Heart right ventricle (tissue), 16 donors: ENCODE measurements at regions not wholly inside any gene's neighbourhood (a gene's known extent, or its start where the extent isn't known, plus 50 kb on each side); places are given as distances from the start of the nearest gene placed in this dataset.

Experiments
- ATAC-seq, 8 donors: fragments of 200-7000 bp; cut with Tn5 transposase; one replicate each; pipeline ENCODE4 v1.9.1; 2020; ENCODE audit warnings: mild to moderate bottlenecking in 8 of 8, moderate library complexity in 8 of 8, moderate number of reproducible peaks in 1 of 8
- DNase-seq, 2 donors: peaks; one replicate each; pipeline ENCODE4 v3.0.0-alpha.2; 2020
- H3K27ac ChIP-seq, 10 donors: fragments of 200-600 bp; sonication (generic) in 2 of 10; one replicate each; pipeline versions ENCODE4 v1.5.0 to v1.8.0; 2020 to 2022; ENCODE audit warnings: mild to moderate bottlenecking in 3 of 10
- H3K27me3 ChIP-seq, 7 donors: fragments of 200-600 bp; one replicate each; pipeline ENCODE4 v1.8.0; 2021 to 2022; ENCODE audit warnings: mild to moderate bottlenecking in 2 of 7
- H3K36me3 ChIP-seq, 9 donors: fragments of 200-600 bp; sonication (generic) in 1 of 9; one replicate each; pipeline versions ENCODE4 v1.5.0 to v1.8.0; 2020 to 2022; ENCODE audit warnings: mild to moderate bottlenecking in 2 of 9
- H3K4me1 ChIP-seq, 9 donors: fragments of 200-600 bp; sonication (generic) in 1 of 9; one replicate each; pipeline versions ENCODE4 v1.5.0 to v1.8.0; 2020 to 2022; ENCODE audit warnings: mild to moderate bottlenecking in 4 of 9
- H3K4me3 ChIP-seq, 10 donors: fragments of 200-600 bp; sonication (generic) in 2 of 10; one replicate each; pipeline versions ENCODE4 v1.5.0 to v1.8.0; 2020 to 2022; ENCODE audit warnings: mild to moderate bottlenecking in 7 of 10, moderate library complexity in 2 of 10
- H3K9me3 ChIP-seq, 11 donors: fragments of 200-600 bp in 10 of 11; sonication (generic) in 2 of 11; one replicate each; pipeline versions ENCODE4 v1.5.0 to v1.8.0; 2013 to 2022; ENCODE audit warnings: mild to moderate bottlenecking in 2 of 11, control low read depth in 1 of 11, moderate library complexity in 1 of 11
- WGBS, 2 donors: extraction: QIAGEN DNeasy Blood & Tissue Kit; methylation state at CpG; one replicate each; pipeline ENCODE4 v1.1.7; 2013; ENCODE audit warnings: inconsistent platforms in 1 of 2; 5-methylcytosine and 5-hydroxymethylcytosine counted together
- intact Hi-C, 10 donors: fragments of 100-400 bp; cut with DNase I; formaldehyde crosslinking; loops; one replicate each; pipeline versions ENCODE4 v1.11.1 to v1.14.2; 2022
- TF ChIP-seq, protein P1 (sequence below), 9 donors: fragments of 200-600 bp; sonication (generic) in 2 of 9; IDR thresholded peaks; one replicate each; pipeline versions ENCODE4 v1.5.0 to v1.8.0; 2021 to 2022; ENCODE audit warnings: antibody characterized with exemption in 9 of 9, mild to moderate bottlenecking in 5 of 9, moderate library complexity in 1 of 9
- donor health status: Arrhythmogenic right ventricular cardiomyopathy.
- donor health status: ischemic (EF 13 %, LVEDD 7.1; RV severe dilation, severe dysfunction).
- donor health status: healthy with polysubstance abuse.
- donor health status: DM: no; HTN: yes; CAD: no.
- donor health status: DM: no; HTN: no; CAD: no.
- donor health status: ischemic (EF 25% LVEDD 6.9; RV normal size, moderate dysfunction).
- donor health status: ischemic (EF 25% LVEDD 5.7; RV mildly dilated, moderate dysfunction).
- donor health status: healthy.
- donor health status: DM: yes; HTN: yes; CAD: no.
- donor health status: Ischemic cardiomyopathy.
- donor health status: ischemic (EF 35%, LVEDD 5.7; RV mildly dilated, moderate dysfunction).
- donor health status: nonischemic (EF 11% LVEDD 7.7; RV severe dilation, severe dysfunction).
- donor health status: DM: yes; HTN: yes; CAD: no.
- donor health status: PGD.
- donor health status: ischemic (EF 29% LVEDD 5.4; RV normal size, mild dysfunction).
- donor health status: nonischemic (EF 23%, LVEDD 6.1; RV moderate dilation, normal function).

DNA sequence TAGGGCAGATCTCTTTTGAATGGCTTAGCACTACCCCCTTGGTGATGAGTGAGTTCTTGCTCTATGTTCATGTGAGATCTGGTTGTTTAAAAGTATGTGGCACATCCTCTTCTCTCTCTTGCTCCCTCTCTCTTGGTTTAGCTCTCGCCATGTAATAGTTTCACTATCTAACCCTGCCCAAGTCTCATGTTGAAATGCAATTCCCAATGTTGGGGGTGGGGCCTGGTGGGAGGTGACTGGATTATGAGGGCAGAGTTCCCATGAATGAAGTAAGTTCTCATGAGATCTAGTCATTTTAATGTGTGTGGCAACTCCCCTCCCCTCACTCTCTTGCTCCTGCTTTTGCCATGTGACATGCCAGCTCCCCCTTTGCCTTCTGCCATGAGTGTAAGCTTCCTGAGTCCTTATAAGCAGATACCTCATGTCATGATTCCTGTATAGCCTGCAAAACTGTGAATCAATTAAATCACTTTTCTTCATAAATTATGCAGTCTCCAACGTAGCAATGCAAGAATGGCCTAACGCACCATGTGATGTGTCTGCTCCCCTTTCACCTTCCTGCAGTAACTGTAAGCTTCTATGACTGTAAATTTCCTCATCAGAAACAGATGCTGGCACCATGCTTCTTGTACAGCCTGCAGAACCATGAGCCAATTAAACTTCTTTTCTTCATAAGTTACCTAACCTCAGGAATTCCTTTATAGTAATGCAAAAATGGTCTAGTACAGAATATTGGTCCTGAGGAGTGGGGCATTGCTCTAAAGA lies 74.8 kb upstream of the KCNH8 start:
- 59 to 78% methylated on average over 3 of the region's 3 CpGs for WGBS, 2 donors
- no peaks in the 10 kb centered on the region for H3K36me3 ChIP-seq
- H3K27ac ChIP-seq, result no peak overlapping the region
- no peaks in the 10 kb centered on the region for H3K9me3 ChIP-seq
- H3K4me3 ChIP-seq, result no peak overlapping the region
- H3K4me1 ChIP-seq, result no peaks in the 10 kb centered on the region
- ATAC-seq (no peak), DNase-seq (no peak)
- H3K27me3 ChIP-seq, result no peaks in the 10 kb centered on the region
- intact Hi-C loops, result no loop called here
- TF ChIP-seq, protein P1, sequence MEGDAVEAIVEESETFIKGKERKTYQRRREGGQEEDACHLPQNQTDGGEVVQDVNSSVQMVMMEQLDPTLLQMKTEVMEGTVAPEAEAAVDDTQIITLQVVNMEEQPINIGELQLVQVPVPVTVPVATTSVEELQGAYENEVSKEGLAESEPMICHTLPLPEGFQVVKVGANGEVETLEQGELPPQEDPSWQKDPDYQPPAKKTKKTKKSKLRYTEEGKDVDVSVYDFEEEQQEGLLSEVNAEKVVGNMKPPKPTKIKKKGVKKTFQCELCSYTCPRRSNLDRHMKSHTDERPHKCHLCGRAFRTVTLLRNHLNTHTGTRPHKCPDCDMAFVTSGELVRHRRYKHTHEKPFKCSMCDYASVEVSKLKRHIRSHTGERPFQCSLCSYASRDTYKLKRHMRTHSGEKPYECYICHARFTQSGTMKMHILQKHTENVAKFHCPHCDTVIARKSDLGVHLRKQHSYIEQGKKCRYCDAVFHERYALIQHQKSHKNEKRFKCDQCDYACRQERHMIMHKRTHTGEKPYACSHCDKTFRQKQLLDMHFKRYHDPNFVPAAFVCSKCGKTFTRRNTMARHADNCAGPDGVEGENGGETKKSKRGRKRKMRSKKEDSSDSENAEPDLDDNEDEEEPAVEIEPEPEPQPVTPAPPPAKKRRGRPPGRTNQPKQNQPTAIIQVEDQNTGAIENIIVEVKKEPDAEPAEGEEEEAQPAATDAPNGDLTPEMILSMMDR (IDR thresholded peaks at IDR 0.05), result no peak

DNA sequence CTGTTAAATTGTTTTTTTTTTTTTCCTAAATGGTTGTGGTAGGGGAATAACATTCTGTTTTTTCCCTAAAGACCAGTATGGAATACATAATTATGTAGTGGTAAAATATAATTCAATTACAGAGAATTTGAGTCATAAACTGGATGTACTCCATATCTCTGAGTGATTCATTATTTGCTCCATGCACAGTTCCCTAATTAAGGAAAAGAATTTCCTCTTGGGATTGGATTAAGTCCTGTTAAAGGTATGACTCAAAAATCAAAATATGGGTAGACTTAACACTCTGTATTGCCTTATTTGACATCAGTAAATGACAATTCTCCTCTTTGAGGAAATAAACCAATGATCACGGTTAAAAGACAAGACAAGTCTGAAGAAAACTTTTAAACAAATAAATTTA lies 78.0 kb upstream of the KCNH8 start:
- Histone ChIP-seq H3K27me3 (no peaks in the 10 kb centered on the region), H3K27ac (no peak overlapping the region), H3K9me3 (no peaks in the 10 kb centered on the region), H3K4me1 (no peaks in the 10 kb centered on the region), H3K36me3 (no peaks in the 10 kb centered on the region), H3K4me3 (no peak overlapping the region)
- intact Hi-C loops, result no loop called here
- DNase-seq, result no peak
- TF ChIP-seq, protein P1 (IDR thresholded peaks at IDR 0.05), result no peak
- ATAC-seq, result no peak
- WGBS, 2 donors, result 73 to 79% methylated on average over 1 of the region's 1 CpG

DNA sequence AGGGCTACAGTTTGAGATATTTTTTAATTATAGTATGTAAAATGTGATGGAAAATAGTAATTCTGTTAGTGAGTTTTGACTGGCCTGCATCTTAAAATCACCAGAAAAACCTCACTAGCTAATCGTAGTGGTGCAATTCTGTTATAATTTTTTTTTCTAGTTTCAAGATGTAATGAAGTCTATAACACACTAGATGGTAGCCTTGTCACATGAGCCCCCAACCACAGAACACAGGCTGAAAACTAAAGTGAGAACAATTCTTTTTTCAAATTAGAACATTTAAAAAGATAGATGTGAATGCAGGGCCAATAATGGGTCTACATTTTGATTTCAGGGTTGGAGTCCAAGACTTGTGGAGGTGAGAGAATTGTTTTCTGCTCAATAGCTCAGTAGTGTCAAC lies 83.3 kb upstream of the KCNH8 start:
- TF ChIP-seq, protein P1 (IDR thresholded peaks at IDR 0.05), result peak in 7 of 9 donors; percentile 38 to 62 (median 44)
- Histone ChIP-seq H3K27ac (no peak overlapping the region), H3K27me3 (no peaks in the 10 kb centered on the region), H3K36me3 (no peaks in the 10 kb centered on the region), H3K4me3 (no peak overlapping the region), H3K9me3 (no peaks in the 10 kb centered on the region), H3K4me1 (no peaks in the 10 kb centered on the region)
- 24 to 46% methylated on average over 1 of the region's 1 CpG for WGBS, 2 donors
- intact Hi-C loops, result loop anchor here in 4 of 10 donors (5.0 to 10.0 kb wide), 3 partner anchors 480 to 802 kb away; no protein-coding TSS in a partner anchor
- ATAC-seq (no peak), DNase-seq (no peak)

DNA sequence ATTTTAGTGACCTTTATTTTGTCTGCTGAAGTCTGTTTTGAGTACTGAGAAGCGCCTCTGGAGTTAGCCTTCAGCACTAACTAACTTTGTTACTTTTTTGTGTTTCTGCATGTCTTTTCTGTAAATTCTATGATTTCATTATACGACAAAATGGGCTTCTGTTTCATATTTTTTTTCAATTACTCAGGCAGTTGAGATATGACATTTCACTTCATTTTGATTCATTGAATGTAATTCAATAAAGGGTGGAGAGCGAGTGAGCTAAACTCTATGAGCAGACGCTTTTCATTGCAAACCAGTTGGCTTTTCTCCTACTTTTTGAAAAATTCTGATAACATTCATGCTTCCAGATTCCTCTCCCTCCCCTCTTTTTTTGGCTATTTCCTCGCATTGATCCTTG lies 84.4 kb upstream of the KCNH8 start:
- H3K4me1 ChIP-seq, result no peaks in the 10 kb centered on the region
- H3K4me3 ChIP-seq, result no peak overlapping the region
- H3K36me3 ChIP-seq, result no peaks in the 10 kb centered on the region
- H3K27ac ChIP-seq, result no peak overlapping the region
- no peak for DNase-seq
- 64 to 67% methylated on average over 5 of the region's 5 CpGs for WGBS, 2 donors
- TF ChIP-seq, protein P1 (IDR thresholded peaks at IDR 0.05), result no peak
- no peaks in the 10 kb centered on the region for H3K27me3 ChIP-seq
- intact Hi-C loops, result loop anchor here in 3 of 10 donors (10.0 kb wide), 2 partner anchors 481 to 801 kb away; no protein-coding TSS in a partner anchor
- ATAC-seq, result no peak
- H3K9me3 ChIP-seq, result no peaks in the 10 kb centered on the region
